Middle frontal gyrus (tissue), 1 donor: ENCODE measurements at regions not wholly inside any gene's neighbourhood (a gene's known extent, or its start where the extent isn't known, plus 50 kb on each side); places are given as distances from the start of the nearest gene placed in this dataset.

Experiments
- DNase-seq: peaks from one replicate; pipeline ENCODE4 v3.0.0-alpha.2; 2015; ENCODE audit warnings: low spot score; ENCODE audit errors: extremely low spot score

- DNase-seq = no peak
Measured at GRCh38 chr2:234339501-234339900, 157.4 kb downstream of the ARL4C start.

GRCh38 chr2:234339011-234339410 is 157.9 kb downstream of the ARL4C start:
- DNase-seq = no peak

- DNase-seq = peak; percentile 8
Measured at GRCh38 chr2:234335661-234336228, 161.1 kb downstream of the ARL4C start.

GRCh38 chr2:234334756-234335155 is 162.1 kb downstream of the ARL4C start:
- DNase-seq = no peak

GRCh38 chr2:234334151-234334550 is 162.7 kb downstream of the ARL4C start:
- no peak for DNase-seq

GRCh38 chr2:234333168-234334130 is 163.4 kb downstream of the ARL4C start:
- no peak for DNase-seq

GRCh38 chr2:234331966-234332365 is 164.9 kb downstream of the ARL4C start:
- no peak for DNase-seq

- no peak for DNase-seq
Measured at GRCh38 chr2:234331566-234331965, 165.3 kb downstream of the ARL4C start.

- DNase-seq = no peak
Measured at GRCh38 chr2:234330902-234331301, 166.0 kb downstream of the ARL4C start.

- no peak for DNase-seq
Measured at GRCh38 chr2:234329202-234329960, 167.5 kb downstream of the ARL4C start.

GRCh38 chr2:234328444-234328990 is 168.4 kb downstream of the ARL4C start:
- DNase-seq = no peak

GRCh38 chr2:234326694-234327093 is 170.2 kb downstream of the ARL4C start:
- DNase-seq = no peak

GRCh38 chr2:234324116-234324515 is 172.8 kb downstream of the ARL4C start:
- peak; percentile 16 for DNase-seq

- no peak for DNase-seq
Measured at GRCh38 chr2:234322766-234323465, 174.0 kb downstream of the ARL4C start.

- no peak for DNase-seq
Measured at GRCh38 chr2:234320066-234320465, 176.8 kb downstream of the ARL4C start.

GRCh38 chr2:234318361-234318760 is 178.5 kb downstream of the ARL4C start:
- DNase-seq = no peak

- no peak for DNase-seq
Measured at GRCh38 chr2:234313558-234313957, 183.3 kb downstream of the ARL4C start.

GRCh38 chr2:234310166-234310565 is 186.7 kb downstream of the ARL4C start:
- no peak for DNase-seq

- DNase-seq = no peak
Measured at GRCh38 chr2:234309431-234309830, 187.4 kb downstream of the ARL4C start.

GRCh38 chr2:234308813-234309195 is 188.1 kb downstream of the ARL4C start:
- no peak for DNase-seq
